Activated CD8-positive, alpha-beta T cell treated with anti-CD3 and anti-CD28 coated beads for 36 hours (primary cell): ENCODE measurements at regions not wholly inside any gene's neighbourhood (a gene's known extent, or its start where the extent isn't known, plus 50 kb on each side); places are given as distances from the start of the nearest gene placed in this dataset.

ENCODE experiments used
- ATAC-seq: fragments of 200-7000 bp; cut with Tn5 transposase; one replicate; pipeline ENCODE4 v1.10.0; 2021; ENCODE audit warnings: mild to moderate bottlenecking, moderate library complexity
- CTCF ChIA-PET: fragments of 350-600 bp; sonication (Branson Sonifier 250); formaldehyde crosslinking; loops from one replicate; lab custom pipeline; 2021; ENCODE audit warnings: antibody characterized with exemption; lab: Charles Lee
- POLR2A ChIA-PET: fragments of 350-600 bp; sonication (Branson Sonifier 250); formaldehyde crosslinking; loops from one replicate; lab custom pipeline; 2021; ENCODE audit warnings: antibody characterized with exemption; lab: Charles Lee
- DNase-seq: peaks from one replicate; pipeline ENCODE4 v3.0.0-alpha.2; 2020
- H3K27ac Mint-ChIP-seq: one replicate; pipeline ENCODE4 v1.8.0; 2021; ENCODE audit warnings: mild to moderate bottlenecking, mixed read lengths
- H3K27me3 Mint-ChIP-seq: one replicate; pipeline ENCODE4 v1.8.0; 2021; ENCODE audit warnings: mixed read lengths
- H3K36me3 Mint-ChIP-seq: one replicate; pipeline ENCODE4 v1.8.0; 2021; ENCODE audit warnings: low read depth, mixed read lengths
- H3K4me1 Mint-ChIP-seq: one replicate; pipeline ENCODE4 v1.8.0; 2021; ENCODE audit warnings: low read depth, mixed read lengths
- H3K4me3 Mint-ChIP-seq: one replicate; pipeline ENCODE4 v1.8.0; 2021; ENCODE audit warnings: mild to moderate bottlenecking, moderate library complexity, mixed read lengths
- H3K9me3 Mint-ChIP-seq: one replicate; pipeline ENCODE4 v1.8.0; 2021; ENCODE audit warnings: mixed read lengths
- intact Hi-C: fragments of 100-400 bp; cut with micrococcal nuclease; formaldehyde crosslinking; loops from one replicate; pipeline ENCODE4 v1.10.0; 2022
- TF ChIP-seq, protein P1 (sequence below): fragments of 200-600 bp; IDR thresholded peaks from one replicate; pipeline ENCODE4 v1.8.0; 2022; ENCODE audit warnings: antibody characterized with exemption, mild to moderate bottlenecking

DNA sequence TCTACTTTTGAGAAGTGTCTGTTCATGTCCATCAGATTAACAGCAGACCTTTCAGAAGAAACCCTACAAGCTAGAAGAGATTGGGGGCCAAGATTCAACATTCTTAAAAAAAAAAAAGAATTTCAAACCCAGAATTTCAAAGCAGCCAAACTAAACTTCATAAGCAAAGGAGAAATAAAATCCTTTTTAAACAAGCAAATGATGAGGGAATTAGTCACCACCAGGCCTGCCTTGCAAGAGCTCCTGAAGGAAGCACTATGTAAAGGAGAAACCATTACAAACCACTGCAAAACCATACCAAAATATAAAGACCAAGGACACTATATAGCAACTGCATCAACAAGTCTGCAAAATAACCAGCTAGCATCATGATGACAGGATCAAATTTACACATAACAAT lies 124.6 kb upstream of the PDE4D start:
- no peaks in the 10 kb centered on the region for H3K4me1 Mint-ChIP-seq
- H3K9me3 Mint-ChIP-seq: no peaks in the 10 kb centered on the region
- TF ChIP-seq, protein P1, sequence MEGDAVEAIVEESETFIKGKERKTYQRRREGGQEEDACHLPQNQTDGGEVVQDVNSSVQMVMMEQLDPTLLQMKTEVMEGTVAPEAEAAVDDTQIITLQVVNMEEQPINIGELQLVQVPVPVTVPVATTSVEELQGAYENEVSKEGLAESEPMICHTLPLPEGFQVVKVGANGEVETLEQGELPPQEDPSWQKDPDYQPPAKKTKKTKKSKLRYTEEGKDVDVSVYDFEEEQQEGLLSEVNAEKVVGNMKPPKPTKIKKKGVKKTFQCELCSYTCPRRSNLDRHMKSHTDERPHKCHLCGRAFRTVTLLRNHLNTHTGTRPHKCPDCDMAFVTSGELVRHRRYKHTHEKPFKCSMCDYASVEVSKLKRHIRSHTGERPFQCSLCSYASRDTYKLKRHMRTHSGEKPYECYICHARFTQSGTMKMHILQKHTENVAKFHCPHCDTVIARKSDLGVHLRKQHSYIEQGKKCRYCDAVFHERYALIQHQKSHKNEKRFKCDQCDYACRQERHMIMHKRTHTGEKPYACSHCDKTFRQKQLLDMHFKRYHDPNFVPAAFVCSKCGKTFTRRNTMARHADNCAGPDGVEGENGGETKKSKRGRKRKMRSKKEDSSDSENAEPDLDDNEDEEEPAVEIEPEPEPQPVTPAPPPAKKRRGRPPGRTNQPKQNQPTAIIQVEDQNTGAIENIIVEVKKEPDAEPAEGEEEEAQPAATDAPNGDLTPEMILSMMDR: no peak
- POLR2A ChIA-PET: no interaction called here
- H3K27ac Mint-ChIP-seq: no peak overlapping the region
- ATAC-seq (no peak), DNase-seq (no peak)
- H3K27me3 Mint-ChIP-seq: no peaks in the 10 kb centered on the region
- CTCF ChIA-PET: no interaction called here
- intact Hi-C loops: no loop called here
- no peak overlapping the region for H3K4me3 Mint-ChIP-seq
- H3K36me3 Mint-ChIP-seq: no peaks in the 10 kb centered on the region

DNA sequence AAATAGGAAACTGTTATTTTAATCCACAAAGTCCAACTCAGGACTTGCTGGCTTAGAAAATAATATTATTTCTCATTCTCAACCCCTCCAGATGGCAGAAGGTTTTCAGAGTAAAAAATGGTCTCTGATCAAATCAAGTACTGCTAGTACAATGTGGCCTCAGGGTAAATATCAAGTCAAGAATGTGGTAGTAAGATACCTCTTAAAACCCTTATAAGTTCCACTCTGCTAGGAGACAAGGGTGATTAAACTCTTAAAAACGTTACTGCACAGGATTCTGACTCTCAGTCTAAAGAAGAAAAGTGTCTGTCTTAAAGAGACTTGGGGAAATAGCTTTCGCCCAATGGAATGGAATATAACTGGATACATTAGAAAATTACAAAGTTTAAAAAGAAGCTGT lies 120.8 kb upstream of the PDE4D start:
- no peak for DNase-seq
- no peak overlapping the region for H3K4me3 Mint-ChIP-seq
- TF ChIP-seq, protein P1: no peak
- no peaks in the 10 kb centered on the region for H3K36me3 Mint-ChIP-seq
- H3K27me3 Mint-ChIP-seq: no peaks in the 10 kb centered on the region
- intact Hi-C loops: no loop called here
- ChIA-PET POLR2A (no interaction called here), CTCF (no interaction called here)
- no peaks in the 10 kb centered on the region for H3K9me3 Mint-ChIP-seq
- H3K27ac Mint-ChIP-seq: no peak overlapping the region
- no peaks in the 10 kb centered on the region for H3K4me1 Mint-ChIP-seq
- no peak for ATAC-seq

DNA sequence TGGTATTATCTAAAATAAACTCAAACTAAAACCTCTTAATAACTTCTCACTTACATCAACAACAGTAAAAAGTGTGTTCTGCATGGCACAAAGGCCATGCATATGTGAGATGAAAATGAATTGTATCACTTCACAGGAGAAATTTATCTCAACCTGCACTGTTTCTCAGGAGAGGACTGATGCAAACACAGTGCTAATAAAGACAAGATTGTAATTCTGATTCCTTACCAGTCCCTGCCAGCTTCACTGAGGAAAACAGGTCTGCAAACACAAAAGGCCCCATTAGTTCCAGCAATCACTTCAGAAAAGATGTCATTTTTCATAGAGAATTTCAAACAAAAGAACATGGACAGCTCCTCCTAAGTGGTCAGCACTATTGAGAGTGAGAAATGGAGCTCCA lies 117.3 kb upstream of the PDE4D start:
- no peak for ATAC-seq
- ChIA-PET CTCF (no interaction called here), POLR2A (no interaction called here)
- no peak for DNase-seq
- Mint-ChIP-seq H3K4me1 (no peaks in the 10 kb centered on the region), H3K27me3 (no peaks in the 10 kb centered on the region), H3K27ac (no peak overlapping the region), H3K36me3 (no peaks in the 10 kb centered on the region), H3K4me3 (no peak overlapping the region), H3K9me3 (no peaks in the 10 kb centered on the region)
- intact Hi-C loops: no loop called here
- TF ChIP-seq, protein P1: no peak

DNA sequence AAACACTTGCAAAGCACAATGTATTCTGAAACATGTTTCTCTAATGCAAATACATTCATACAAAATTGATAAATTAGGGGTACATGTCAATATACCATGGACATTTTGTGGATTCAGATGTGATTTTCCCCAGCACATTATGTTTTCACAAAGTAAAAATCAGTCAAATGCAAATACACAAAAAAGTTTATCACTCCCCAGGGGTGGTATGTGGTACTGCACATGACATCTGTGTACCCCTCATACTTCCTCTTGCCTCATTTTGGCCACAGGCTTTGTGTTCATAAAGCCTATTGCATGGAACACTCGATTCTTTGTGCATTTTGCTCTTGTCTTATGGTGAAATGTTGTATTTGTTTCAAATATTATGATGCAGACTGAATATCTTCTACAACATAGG lies 116.8 kb upstream of the PDE4D start:
- intact Hi-C loops: no loop called here
- TF ChIP-seq, protein P1: no peak
- H3K4me3 Mint-ChIP-seq: no peak overlapping the region
- no peak for ATAC-seq
- no peaks in the 10 kb centered on the region for H3K4me1 Mint-ChIP-seq
- no peak overlapping the region for H3K27ac Mint-ChIP-seq
- no peaks in the 10 kb centered on the region for H3K36me3 Mint-ChIP-seq
- ChIA-PET CTCF (no interaction called here), POLR2A (no interaction called here)
- DNase-seq: no peak
- H3K9me3 Mint-ChIP-seq: no peaks in the 10 kb centered on the region
- no peaks in the 10 kb centered on the region for H3K27me3 Mint-ChIP-seq

DNA sequence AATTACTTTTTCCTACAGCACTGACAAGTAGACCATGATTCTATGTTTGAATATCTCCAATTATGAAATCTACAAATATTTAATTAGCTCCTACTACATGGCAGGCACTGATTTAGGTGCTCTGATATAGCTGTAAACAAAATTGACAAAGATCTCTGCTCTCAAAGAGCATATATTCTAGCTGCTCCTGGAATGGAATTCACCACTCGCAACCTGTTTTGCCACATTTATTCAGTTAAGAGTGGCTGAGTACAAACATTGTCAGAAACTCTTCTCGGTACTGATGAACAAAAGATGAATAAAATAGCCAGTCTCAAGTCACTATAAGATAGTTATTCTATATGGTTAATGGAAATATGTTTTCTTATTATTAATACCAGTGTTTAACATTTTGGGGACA lies 114.2 kb upstream of the PDE4D start:
- H3K9me3 Mint-ChIP-seq: no peaks in the 10 kb centered on the region
- no peak for DNase-seq
- ChIA-PET CTCF (no interaction called here), POLR2A (no interaction called here)
- H3K4me1 Mint-ChIP-seq: no peaks in the 10 kb centered on the region
- no peak for ATAC-seq
- no peaks in the 10 kb centered on the region for H3K36me3 Mint-ChIP-seq
- no peak overlapping the region for H3K27ac Mint-ChIP-seq
- intact Hi-C loops: no loop called here
- no peak overlapping the region for H3K4me3 Mint-ChIP-seq
- TF ChIP-seq, protein P1: no peak
- no peaks in the 10 kb centered on the region for H3K27me3 Mint-ChIP-seq
